ENCODE measurements at regions not wholly inside any gene's neighbourhood (a gene's known extent, or its start where the extent isn't known, plus 50 kb on each side); places are given as distances from the start of the nearest gene placed in this dataset.
"Not testable (repeated sequence)": the region's sequence is repeated elsewhere in the genome, so short reads cannot be mapped to it uniquely, and the experiment has no call there.

DNA sequence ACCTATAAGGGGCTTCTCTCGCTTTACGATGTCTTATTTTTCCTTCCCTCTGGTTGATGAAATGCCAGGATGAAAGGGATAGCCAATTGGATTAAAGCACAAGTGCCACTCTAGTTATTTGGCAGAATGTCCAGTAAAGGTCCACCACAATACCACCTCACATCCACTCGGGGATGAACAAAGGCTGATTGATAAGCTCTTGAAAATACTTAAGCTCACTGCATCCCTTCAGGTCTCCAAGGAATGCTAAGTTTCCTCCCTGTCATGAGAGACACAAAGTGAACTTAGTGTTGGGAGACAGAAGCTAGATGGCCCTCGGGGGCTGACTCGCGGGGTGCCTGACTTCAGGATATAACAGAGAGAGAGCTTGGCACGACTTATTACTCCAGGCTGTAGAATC lies 185.9 kb upstream of the ZNF644 start:
- H3K4me3 ChIP-seq; intact Hi-C loops (cut with DNase I, micrococcal nuclease); DNase-seq; ATAC-seq; H3K4me1 ChIP-seq (ENCODE audit: low read depth); H3K36me3 ChIP-seq (ENCODE audit: low read depth); H3K9me3 ChIP-seq: not testable (repeated sequence)

DNA sequence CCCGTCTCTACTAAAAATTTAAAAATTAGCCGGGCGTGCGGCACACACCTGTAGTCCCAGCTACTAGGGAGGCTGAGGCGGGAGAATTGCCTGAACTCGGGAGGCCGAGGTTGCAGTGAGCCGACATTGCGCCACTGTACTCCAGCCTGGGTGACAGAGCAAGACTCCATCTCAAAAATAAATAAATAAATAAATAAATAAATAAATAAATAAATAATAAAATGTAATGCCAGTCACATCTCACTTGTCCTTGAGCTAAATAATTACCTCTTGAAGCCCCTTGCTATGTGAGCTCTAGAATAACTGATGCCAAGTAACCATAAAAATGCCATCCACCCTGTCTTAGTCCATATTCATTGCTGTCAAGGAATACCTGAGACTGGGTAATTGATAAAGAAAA lies 182.3 kb upstream of the ZNF644 start:
- DNase-seq; H3K36me3 ChIP-seq (ENCODE audit: low read depth); ATAC-seq; H3K9me3 ChIP-seq; H3K4me1 ChIP-seq (ENCODE audit: low read depth); intact Hi-C loops (cut with DNase I, micrococcal nuclease); H3K4me3 ChIP-seq: not testable (repeated sequence)

DNA sequence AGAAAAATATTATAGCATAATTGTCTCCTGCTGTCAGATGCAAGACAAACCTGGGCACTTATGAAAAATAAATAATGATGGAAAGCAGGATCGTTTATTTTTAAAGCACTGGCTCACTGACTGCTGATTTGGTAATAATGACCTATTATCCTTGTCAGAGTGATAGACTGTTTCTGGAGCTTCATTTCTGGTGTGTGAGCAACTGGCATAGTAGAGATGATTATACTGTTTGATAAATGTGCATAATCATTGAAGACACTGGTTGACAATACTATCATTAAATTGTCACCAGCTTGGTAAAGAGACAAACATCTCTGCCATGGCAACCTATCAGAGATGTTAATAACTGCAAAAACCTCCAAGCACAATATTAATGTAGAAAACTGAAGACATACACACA lies 179.9 kb upstream of the ZNF644 start:
- ATAC-seq (no peak), DNase-seq (no peak)
- intact Hi-C loops (cut with DNase I, micrococcal nuclease), result no loop called here
- no peaks in the 10 kb centered on the region for H3K36me3 ChIP-seq (ENCODE audit: low read depth)
- H3K4me3 ChIP-seq, result no peak overlapping the region
- H3K9me3 ChIP-seq, result no peaks in the 10 kb centered on the region
- TF ChIP-seq, protein P1, sequence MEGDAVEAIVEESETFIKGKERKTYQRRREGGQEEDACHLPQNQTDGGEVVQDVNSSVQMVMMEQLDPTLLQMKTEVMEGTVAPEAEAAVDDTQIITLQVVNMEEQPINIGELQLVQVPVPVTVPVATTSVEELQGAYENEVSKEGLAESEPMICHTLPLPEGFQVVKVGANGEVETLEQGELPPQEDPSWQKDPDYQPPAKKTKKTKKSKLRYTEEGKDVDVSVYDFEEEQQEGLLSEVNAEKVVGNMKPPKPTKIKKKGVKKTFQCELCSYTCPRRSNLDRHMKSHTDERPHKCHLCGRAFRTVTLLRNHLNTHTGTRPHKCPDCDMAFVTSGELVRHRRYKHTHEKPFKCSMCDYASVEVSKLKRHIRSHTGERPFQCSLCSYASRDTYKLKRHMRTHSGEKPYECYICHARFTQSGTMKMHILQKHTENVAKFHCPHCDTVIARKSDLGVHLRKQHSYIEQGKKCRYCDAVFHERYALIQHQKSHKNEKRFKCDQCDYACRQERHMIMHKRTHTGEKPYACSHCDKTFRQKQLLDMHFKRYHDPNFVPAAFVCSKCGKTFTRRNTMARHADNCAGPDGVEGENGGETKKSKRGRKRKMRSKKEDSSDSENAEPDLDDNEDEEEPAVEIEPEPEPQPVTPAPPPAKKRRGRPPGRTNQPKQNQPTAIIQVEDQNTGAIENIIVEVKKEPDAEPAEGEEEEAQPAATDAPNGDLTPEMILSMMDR (IDR thresholded peaks at IDR 0.05), result no peak
- H3K4me1 ChIP-seq (ENCODE audit: low read depth), result no peaks in the 10 kb centered on the region

DNA sequence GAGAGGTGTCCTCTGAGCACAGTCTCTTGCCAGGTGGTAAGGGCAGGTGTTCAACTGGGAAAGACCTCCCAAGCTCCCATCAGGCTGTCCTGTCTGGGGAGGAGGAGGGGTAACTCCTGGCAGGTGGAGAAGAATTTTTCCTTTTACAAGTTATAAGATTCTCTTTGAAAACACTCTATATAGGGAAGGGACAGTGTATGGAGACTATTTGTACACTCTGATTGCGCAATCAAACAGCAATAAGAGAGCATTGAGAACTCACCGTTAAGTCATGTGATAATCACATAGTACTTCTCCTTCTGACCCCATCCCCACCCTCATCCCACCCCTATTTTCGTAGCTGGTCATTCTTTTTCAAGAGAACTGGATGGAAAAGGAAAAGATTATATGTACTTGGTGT lies 179.3 kb upstream of the ZNF644 start:
- H3K4me1 ChIP-seq (ENCODE audit: low read depth), result no peaks in the 10 kb centered on the region
- no peak for ATAC-seq
- H3K4me3 ChIP-seq, result no peak overlapping the region
- TF ChIP-seq, protein P1 (IDR thresholded peaks at IDR 0.05), result no peak
- no peaks in the 10 kb centered on the region for H3K9me3 ChIP-seq
- H3K36me3 ChIP-seq (ENCODE audit: low read depth), result no peaks in the 10 kb centered on the region
- DNase-seq, result no peak
- intact Hi-C loops (cut with DNase I, micrococcal nuclease), result no loop called here

DNA sequence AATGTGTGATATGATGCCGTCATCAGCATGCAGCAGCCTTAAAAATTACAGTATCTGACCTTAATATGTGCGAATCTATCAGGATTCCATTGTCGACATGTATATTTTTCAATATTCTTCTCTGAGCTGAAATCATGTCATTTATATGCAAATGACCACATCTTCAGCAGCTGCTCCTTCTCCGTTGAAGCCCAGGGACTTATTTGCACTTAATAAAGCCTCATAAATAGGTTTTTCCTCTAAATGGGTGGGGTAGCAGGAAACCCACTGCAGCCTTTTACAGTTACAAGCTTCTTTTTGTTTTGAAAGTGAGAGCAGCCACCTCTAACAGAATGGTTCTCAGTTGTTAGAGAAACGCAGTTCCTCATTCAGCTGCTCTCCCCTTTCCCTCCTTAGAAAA lies 178.8 kb upstream of the ZNF644 start:
- Histone ChIP-seq H3K4me1 (ENCODE audit: low read depth) (no peaks in the 10 kb centered on the region), H3K36me3 (ENCODE audit: low read depth) (no peaks in the 10 kb centered on the region), H3K9me3 (no peaks in the 10 kb centered on the region), H3K4me3 (no peak overlapping the region)
- ATAC-seq, result no peak
- intact Hi-C loops (cut with DNase I, micrococcal nuclease), result no loop called here
- DNase-seq, result no peak
- TF ChIP-seq, protein P1 (IDR thresholded peaks at IDR 0.05), result no peak

DNA sequence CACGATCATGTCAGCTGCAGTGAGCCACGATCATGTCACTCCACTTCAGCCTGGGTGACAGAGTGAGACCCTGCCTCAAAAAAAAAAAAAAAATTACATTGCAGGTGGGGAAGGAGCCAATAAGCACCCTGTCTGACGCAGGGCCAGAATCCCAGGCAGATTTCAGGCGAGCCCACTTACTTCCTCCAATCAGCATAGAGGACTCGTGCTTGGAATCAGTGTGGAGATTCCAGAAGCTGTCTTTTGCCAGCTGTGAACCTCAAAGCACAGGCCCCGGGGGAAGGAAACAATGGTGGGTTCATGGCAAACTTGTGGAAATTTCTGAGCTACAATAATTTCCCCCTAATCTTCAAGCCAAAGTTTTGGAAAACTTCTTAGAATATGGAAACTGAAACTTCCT lies 178.2 kb upstream of the ZNF644 start:
- ATAC-seq, result no peak
- DNase-seq, result no peak
- TF ChIP-seq, protein P1 (IDR thresholded peaks at IDR 0.05), result no peak
- H3K4me3 ChIP-seq, result no peak overlapping the region
- H3K9me3 ChIP-seq, result no peaks in the 10 kb centered on the region
- intact Hi-C loops (cut with DNase I, micrococcal nuclease), result no loop called here
- no peaks in the 10 kb centered on the region for H3K36me3 ChIP-seq (ENCODE audit: low read depth)
- H3K4me1 ChIP-seq (ENCODE audit: low read depth), result no peaks in the 10 kb centered on the region

DNA sequence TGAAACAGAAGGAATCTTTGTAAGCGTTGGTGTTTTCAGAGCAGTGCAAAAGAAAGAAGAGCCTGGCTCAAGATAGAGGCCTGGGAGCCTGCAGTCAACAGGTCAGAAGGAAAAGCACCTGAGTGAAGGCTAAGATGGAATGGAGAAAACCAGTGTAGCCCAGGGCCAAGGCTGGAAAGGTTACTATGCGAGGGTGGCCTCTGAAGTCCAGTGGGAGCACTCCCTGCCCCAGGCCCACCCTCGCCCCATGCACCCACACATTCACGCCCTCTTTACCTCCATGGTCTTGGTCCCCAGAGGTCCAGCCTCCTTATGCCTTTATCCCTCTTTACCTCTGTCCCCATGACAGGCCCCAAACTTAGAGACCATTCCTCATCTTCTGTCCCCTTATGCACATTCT lies 169.2 kb upstream of the ZNF644 start:
- ATAC-seq (no peak), DNase-seq (no peak)
- Histone ChIP-seq H3K4me3 (no peak overlapping the region), H3K36me3 (ENCODE audit: low read depth) (no peaks in the 10 kb centered on the region), H3K4me1 (ENCODE audit: low read depth) (no peaks in the 10 kb centered on the region), H3K9me3 (no peaks in the 10 kb centered on the region)
- intact Hi-C loops (cut with DNase I, micrococcal nuclease), result no loop called here
- TF ChIP-seq, protein P1 (IDR thresholded peaks at IDR 0.05), result no peak
